ENCODE measurements at regions not wholly inside any gene's neighbourhood (a gene's known extent, or its start where the extent isn't known, plus 50 kb on each side); places are given as distances from the start of the nearest gene placed in this dataset.

DNA sequence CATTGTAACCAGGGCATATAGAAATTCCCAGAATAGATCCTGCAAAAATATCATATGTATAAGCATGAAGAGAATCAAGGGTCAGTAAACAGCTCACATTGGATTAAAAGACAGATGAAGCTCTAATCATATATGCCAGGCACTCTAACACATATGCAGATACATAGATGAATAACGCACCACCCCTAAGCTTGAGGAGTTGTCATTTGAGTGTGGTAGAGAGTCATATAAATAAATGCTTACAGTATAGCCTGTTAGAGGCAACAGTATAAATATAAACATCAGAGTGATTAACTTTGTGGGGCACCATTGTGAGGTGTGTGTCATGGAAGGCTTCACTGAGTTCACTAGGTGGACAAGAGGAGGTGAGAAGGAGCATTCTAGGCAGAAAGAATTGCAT is 346.7 kb upstream of the PRICKLE1 start:
- DNase-seq (ENCODE audit: low spot score), result no peak
- Histone ChIP-seq H2AFZ (replicated peaks) (no peak overlapping the region), H3F3A (ENCODE audit: low read depth) (no peaks in the 10 kb centered on the region), H3K4me1 (no peaks in the 10 kb centered on the region), H3K79me2 (ENCODE audit: low read depth) (no peaks in the 10 kb centered on the region), H3K4me3 (no peak overlapping the region), H3K9me3 (ENCODE audit: low read depth) (no peaks in the 10 kb centered on the region), H3K36me3 (no peaks in the 10 kb centered on the region), H3K4me2 (no peak overlapping the region), H3K9ac (no peak overlapping the region), H3K27ac (no peak overlapping the region), H3K27me3 (no peaks in the 10 kb centered on the region), H4K20me1 (ENCODE audit: low read depth) (no peaks in the 10 kb centered on the region)
- peaks cover 14% of the 10 kb centered on the region for H3K9me3 Mint-ChIP-seq
- H3K27ac Mint-ChIP-seq, result no peak overlapping the region
- no peaks in the 10 kb centered on the region for H3K4me1 Mint-ChIP-seq
- H3K4me3 Mint-ChIP-seq, result no peak overlapping the region
- H3K36me3 Mint-ChIP-seq, result no peaks in the 10 kb centered on the region
- TF ChIP-seq EZH2 (IDR thresholded peaks at IDR 0.05) (no peak), EZH2phosphoT487 (IDR thresholded peaks at IDR 0.05) (no peak)
- TF ChIP-seq, protein P1, sequence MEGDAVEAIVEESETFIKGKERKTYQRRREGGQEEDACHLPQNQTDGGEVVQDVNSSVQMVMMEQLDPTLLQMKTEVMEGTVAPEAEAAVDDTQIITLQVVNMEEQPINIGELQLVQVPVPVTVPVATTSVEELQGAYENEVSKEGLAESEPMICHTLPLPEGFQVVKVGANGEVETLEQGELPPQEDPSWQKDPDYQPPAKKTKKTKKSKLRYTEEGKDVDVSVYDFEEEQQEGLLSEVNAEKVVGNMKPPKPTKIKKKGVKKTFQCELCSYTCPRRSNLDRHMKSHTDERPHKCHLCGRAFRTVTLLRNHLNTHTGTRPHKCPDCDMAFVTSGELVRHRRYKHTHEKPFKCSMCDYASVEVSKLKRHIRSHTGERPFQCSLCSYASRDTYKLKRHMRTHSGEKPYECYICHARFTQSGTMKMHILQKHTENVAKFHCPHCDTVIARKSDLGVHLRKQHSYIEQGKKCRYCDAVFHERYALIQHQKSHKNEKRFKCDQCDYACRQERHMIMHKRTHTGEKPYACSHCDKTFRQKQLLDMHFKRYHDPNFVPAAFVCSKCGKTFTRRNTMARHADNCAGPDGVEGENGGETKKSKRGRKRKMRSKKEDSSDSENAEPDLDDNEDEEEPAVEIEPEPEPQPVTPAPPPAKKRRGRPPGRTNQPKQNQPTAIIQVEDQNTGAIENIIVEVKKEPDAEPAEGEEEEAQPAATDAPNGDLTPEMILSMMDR (IDR thresholded peaks at IDR 0.05), result no peak
- no peaks in the 10 kb centered on the region for H3K27me3 Mint-ChIP-seq (ENCODE audit: insufficient read depth, low read depth)

DNA sequence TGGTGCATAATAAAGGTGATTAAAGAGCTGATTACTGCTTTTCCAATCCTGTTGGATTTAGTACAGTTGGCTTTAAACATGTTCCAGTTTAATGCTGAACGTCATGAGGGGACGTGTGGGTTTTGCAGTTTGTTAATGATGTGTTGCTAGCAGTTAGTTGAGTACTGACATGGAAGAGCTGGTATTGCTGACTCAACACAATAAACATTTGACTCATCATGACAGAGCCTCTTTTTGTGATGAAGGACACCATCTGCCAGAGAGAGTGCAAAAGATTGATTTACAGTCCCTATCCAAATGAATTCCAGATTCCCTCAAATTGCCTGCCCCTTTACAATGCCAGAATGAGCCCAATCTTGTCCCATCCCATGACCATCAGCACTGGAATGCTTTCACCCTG is 346.2 kb upstream of the PRICKLE1 start:
- Mint-ChIP-seq H3K27me3 (ENCODE audit: insufficient read depth, low read depth) (no peaks in the 10 kb centered on the region), H3K36me3 (no peaks in the 10 kb centered on the region), H3K9me3 (peaks cover 10% of the 10 kb centered on the region), H3K4me3 (no peak overlapping the region), H3K27ac (no peak overlapping the region), H3K4me1 (no peaks in the 10 kb centered on the region)
- Histone ChIP-seq H3K9ac (no peak overlapping the region), H4K20me1 (ENCODE audit: low read depth) (no peaks in the 10 kb centered on the region), H2AFZ (replicated peaks) (no peak overlapping the region), H3K27ac (no peak overlapping the region), H3K36me3 (no peaks in the 10 kb centered on the region), H3K27me3 (no peaks in the 10 kb centered on the region), H3K9me3 (ENCODE audit: low read depth) (no peaks in the 10 kb centered on the region), H3F3A (ENCODE audit: low read depth) (no peaks in the 10 kb centered on the region), H3K4me3 (no peak overlapping the region), H3K4me1 (no peaks in the 10 kb centered on the region), H3K79me2 (ENCODE audit: low read depth) (no peaks in the 10 kb centered on the region), H3K4me2 (no peak overlapping the region)
- DNase-seq (ENCODE audit: low spot score), result no peak
- TF ChIP-seq EZH2 (IDR thresholded peaks at IDR 0.05) (no peak), EZH2phosphoT487 (IDR thresholded peaks at IDR 0.05) (no peak)
- TF ChIP-seq, protein P1 (IDR thresholded peaks at IDR 0.05), result no peak

DNA sequence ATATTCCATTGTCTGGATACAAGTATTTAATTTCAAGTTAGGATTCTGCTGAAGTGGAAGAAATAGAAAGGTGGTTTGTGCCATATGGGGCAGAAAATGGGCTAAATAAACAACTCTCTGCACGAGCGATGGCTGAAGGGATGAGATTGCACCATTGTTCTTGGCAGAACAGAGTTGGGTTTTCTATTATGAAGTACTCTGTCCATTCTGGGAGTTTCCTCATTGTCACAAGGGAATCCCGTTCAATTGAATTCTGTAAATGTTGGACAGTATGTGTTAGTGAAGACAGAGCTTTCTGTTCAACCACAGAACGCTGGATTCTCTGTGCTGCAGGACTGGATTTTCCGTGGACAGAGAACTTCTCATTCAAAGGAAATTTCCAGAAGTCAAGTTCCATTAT is 345.5 kb upstream of the PRICKLE1 start:
- Histone ChIP-seq H3K4me3 (no peak overlapping the region), H3K9ac (no peak overlapping the region)

More for the DNA sequence above, 345.5 kb upstream of the PRICKLE1 start:
- Histone ChIP-seq H3K27ac (no peak overlapping the region), H3F3A (ENCODE audit: low read depth) (no peaks in the 10 kb centered on the region), H3K4me2 (no peak overlapping the region), H3K9me3 (ENCODE audit: low read depth) (no peaks in the 10 kb centered on the region), H3K27me3 (no peaks in the 10 kb centered on the region), H2AFZ (replicated peaks) (no peak overlapping the region), H4K20me1 (ENCODE audit: low read depth) (no peaks in the 10 kb centered on the region), H3K4me1 (no peaks in the 10 kb centered on the region), H3K79me2 (ENCODE audit: low read depth) (no peaks in the 10 kb centered on the region), H3K36me3 (no peaks in the 10 kb centered on the region)
- no peaks in the 10 kb centered on the region for H3K36me3 Mint-ChIP-seq
- no peak for DNase-seq (ENCODE audit: low spot score)
- no peak overlapping the region for H3K27ac Mint-ChIP-seq
- TF ChIP-seq, protein P1 (IDR thresholded peaks at IDR 0.05), result no peak
- no peak for TF ChIP-seq EZH2 (IDR thresholded peaks at IDR 0.05)
- no peak for TF ChIP-seq EZH2phosphoT487 (IDR thresholded peaks at IDR 0.05)
- no peak overlapping the region for H3K4me3 Mint-ChIP-seq
- H3K4me1 Mint-ChIP-seq, result no peaks in the 10 kb centered on the region
- H3K9me3 Mint-ChIP-seq, result peaks cover 8% of the 10 kb centered on the region
- H3K27me3 Mint-ChIP-seq (ENCODE audit: insufficient read depth, low read depth), result no peaks in the 10 kb centered on the region
